Stomach smooth muscle (tissue), 2 donors: ENCODE measurements at regions not wholly inside any gene's neighbourhood (a gene's known extent, or its start where the extent isn't known, plus 50 kb on each side); places are given as distances from the start of the nearest gene placed in this dataset.
"Not testable (repeated sequence)": the region's sequence is repeated elsewhere in the genome, so short reads cannot be mapped to it uniquely, and the experiment has no call there.

Experiments used
- H3K27ac ChIP-seq: one replicate; pipeline ENCODE4 v1.7.0; 2013; ENCODE audit warnings: mild to moderate bottlenecking, low read length, inconsistent platforms
- H3K27me3 ChIP-seq, 2 donors: one replicate each; pipeline ENCODE4 v1.7.0; 2013; ENCODE audit warnings: low read length in 2 of 2; ENCODE audit not compliant: insufficient read depth in 2 of 2, control insufficient read depth in 1 of 2
- H3K36me3 ChIP-seq, 2 donors: one replicate each; pipeline ENCODE4 v1.7.0; 2013; ENCODE audit warnings: low read length in 2 of 2; ENCODE audit not compliant: control insufficient read depth in 2 of 2, insufficient read depth in 2 of 2
- H3K4me1 ChIP-seq: one replicate; pipeline ENCODE4 v1.7.0; 2013; ENCODE audit warnings: low read length; ENCODE audit not compliant: control insufficient read depth, insufficient read depth
- H3K4me3 ChIP-seq, 2 donors: one replicate each; pipeline ENCODE4 v1.7.0; 2013; ENCODE audit warnings: low read length in 2 of 2
- H3K9ac ChIP-seq, 2 donors: one replicate each; pipeline ENCODE4 v1.7.0; 2013; ENCODE audit warnings: low read length in 2 of 2, mild to moderate bottlenecking in 1 of 2
- H3K9me3 ChIP-seq, 2 donors: one replicate each; pipeline ENCODE4 v1.7.0; 2013; ENCODE audit warnings: low read length in 2 of 2; ENCODE audit not compliant: control insufficient read depth in 2 of 2
- donor health status: healthy.
- donor health status: Pancreatic carcinoma.

DNA sequence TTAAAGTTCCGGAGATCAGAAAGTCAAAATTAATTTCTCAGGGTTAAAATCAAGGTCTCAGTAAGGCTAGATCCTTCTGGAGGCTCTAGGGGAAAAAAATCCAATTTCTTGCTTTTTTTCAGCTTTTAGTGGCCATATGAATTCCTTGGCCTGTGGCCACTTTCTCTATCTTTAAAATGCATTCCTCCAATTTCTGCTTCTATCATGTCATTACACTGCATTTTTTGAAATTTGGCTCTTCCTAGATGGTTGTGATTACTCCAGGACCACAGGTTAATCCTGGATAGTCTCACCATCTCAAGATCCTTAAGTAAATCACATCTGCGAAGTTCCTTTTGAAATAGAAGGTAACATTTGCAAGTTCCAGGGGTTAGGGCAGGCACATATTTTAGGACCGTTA, 1294.9 kb upstream of the CITED2 start:
- no peak overlapping the region for H3K9ac ChIP-seq
- no peaks in the 10 kb centered on the region for H3K36me3 ChIP-seq
- H3K4me3 ChIP-seq, result no peak overlapping the region
- no peaks in the 10 kb centered on the region for H3K4me1 ChIP-seq
- no peaks in the 10 kb centered on the region for H3K9me3 ChIP-seq
- no peaks in the 10 kb centered on the region for H3K27me3 ChIP-seq
- no peak overlapping the region for H3K27ac ChIP-seq

DNA sequence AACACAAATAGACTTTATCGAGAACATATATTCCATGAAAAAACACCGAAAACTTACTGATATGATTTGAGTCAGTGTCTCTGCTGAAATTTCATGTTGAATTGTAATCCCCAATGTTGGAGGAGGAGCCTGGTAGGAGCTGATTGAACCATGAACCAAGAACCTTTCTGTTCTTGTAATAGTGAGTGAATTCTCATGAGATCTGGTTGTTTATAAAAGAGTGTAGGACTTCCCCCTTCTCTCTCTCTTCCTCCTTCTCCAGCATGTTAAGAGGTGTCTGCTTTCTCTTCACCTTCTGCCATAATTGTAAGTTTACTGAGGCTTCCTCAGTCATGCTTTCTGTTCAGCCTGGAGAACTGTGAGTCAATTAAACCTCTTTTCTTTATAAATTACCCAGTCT, 1289.3 kb upstream of the CITED2 start:
- H3K9me3 ChIP-seq, result no peaks in the 10 kb centered on the region
- no peak overlapping the region for H3K9ac ChIP-seq
- no peaks in the 10 kb centered on the region for H3K4me1 ChIP-seq
- H3K27me3 ChIP-seq, result no peaks in the 10 kb centered on the region
- H3K36me3 ChIP-seq, result no peaks in the 10 kb centered on the region
- H3K4me3 ChIP-seq, result no peak overlapping the region
- no peak overlapping the region for H3K27ac ChIP-seq

DNA sequence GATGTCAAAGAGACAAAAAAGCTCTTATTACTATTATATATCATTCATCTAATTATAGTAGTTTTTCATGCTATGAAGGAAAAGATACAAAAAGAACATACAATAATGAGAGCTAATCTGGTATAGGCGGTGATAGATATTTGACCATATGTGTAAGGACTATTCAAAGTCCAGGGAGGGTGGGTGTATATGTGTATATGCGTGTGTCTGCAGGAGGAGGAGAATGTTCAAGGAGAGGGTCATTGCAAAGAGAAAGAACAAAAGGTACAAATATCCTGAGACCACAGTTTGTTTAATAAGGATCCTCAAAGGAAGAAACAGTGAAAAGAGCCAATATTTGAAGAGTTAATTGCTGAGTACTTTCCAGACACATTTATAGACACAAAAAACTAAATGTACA, 1288.6 kb upstream of the CITED2 start:
- no peaks in the 10 kb centered on the region for H3K9me3 ChIP-seq
- H3K27me3 ChIP-seq, result no peaks in the 10 kb centered on the region
- H3K27ac ChIP-seq, result no peak overlapping the region
- no peak overlapping the region for H3K9ac ChIP-seq
- no peaks in the 10 kb centered on the region for H3K4me1 ChIP-seq
- no peak overlapping the region for H3K4me3 ChIP-seq
- no peaks in the 10 kb centered on the region for H3K36me3 ChIP-seq

DNA sequence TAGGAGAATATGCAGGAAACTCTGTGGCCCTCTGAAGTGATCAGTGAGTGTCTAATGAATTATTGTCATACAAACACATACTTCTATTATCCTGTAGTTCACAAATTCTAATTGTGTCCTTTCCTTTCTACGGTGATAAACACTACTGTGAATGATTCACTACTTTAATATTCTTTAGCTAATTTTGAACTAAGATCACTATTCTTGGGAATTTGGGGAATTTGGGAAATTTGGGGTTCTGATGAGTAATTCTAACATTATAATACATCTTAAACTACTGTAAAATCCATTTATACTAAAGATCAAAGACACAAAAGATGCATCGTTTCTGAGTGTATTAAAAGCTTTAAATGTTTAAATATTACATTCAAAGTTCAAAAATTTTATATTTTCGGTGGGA, 1287.2 kb upstream of the CITED2 start:
- H3K27me3 ChIP-seq, result no peaks in the 10 kb centered on the region
- H3K27ac ChIP-seq, result no peak overlapping the region
- H3K36me3 ChIP-seq, result no peaks in the 10 kb centered on the region
- H3K9ac ChIP-seq, result no peak overlapping the region
- no peak overlapping the region for H3K4me3 ChIP-seq
- no peaks in the 10 kb centered on the region for H3K4me1 ChIP-seq
- no peaks in the 10 kb centered on the region for H3K9me3 ChIP-seq

DNA sequence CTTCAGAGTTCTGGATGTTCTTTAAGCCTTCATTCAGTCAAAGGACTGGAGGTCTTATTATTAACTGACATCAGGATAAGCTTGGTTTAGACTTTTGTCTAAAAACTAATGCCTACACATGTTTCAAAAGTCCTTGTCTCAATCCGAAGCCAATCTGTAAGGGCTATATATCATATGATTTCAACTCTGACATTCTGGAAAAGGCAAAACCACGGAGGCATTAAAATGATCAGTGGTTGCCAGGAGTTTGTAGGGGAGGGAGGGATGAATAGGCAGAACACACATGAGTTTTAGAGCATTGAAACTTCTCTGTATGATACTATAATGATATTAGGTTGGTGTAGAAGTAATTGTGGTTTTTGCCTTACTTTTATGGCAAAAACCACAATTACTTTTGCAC, 1285.8 kb upstream of the CITED2 start:
- Histone ChIP-seq H3K4me3 (no peak overlapping the region), H3K9me3 (no peaks in the 10 kb centered on the region), H3K27me3 (no peaks in the 10 kb centered on the region), H3K9ac (no peak overlapping the region), H3K27ac (no peak overlapping the region), H3K4me1 (no peaks in the 10 kb centered on the region), H3K36me3 (no peaks in the 10 kb centered on the region)

DNA sequence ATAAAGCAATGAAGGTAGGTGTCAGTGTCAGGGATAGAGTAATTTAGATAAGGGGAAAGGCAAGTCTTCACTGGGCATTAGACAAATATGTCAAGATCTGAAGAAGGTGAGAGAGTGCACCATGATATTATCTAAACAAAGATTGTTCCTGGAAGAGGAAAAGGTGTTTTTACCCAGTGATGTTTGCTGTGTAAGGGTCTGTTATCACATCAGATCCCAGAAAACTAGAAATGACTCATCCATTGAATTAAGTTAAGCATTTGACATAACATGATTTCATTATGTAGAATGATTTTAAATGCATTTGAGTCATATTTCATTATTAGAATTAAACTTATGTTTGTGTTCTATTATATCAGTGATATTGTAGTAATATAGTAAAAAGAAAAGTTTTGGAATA, 1279.5 kb upstream of the CITED2 start:
- Histone ChIP-seq H3K27me3 (no peaks in the 10 kb centered on the region), H3K9me3 (no peaks in the 10 kb centered on the region), H3K4me1 (no peaks in the 10 kb centered on the region), H3K27ac (no peak overlapping the region), H3K9ac (no peak overlapping the region), H3K36me3 (no peaks in the 10 kb centered on the region), H3K4me3 (no peak overlapping the region)

DNA sequence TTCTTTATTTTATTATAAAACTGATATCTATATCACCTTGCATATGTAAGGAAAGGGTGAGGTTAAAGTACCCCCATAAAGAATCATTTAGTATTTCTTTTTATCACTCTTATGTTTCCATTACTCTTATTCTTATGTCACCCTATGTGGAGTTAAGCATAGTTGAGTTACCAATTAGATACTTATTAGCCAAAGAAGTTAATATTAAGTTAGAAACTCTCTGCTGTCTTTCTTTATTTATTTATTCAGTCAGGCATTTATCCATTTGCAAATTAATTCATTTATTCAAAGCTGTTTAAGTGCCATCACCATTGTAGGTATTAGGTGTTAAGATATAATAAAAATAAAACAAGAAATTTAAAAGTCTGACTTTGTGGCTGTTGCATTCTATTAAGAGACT, 1279.1 kb upstream of the CITED2 start:
- H3K4me1 ChIP-seq, result no peaks in the 10 kb centered on the region
- no peaks in the 10 kb centered on the region for H3K27me3 ChIP-seq
- H3K9ac ChIP-seq, result no peak overlapping the region
- H3K4me3 ChIP-seq, result no peak overlapping the region
- no peaks in the 10 kb centered on the region for H3K36me3 ChIP-seq
- H3K27ac ChIP-seq, result no peak overlapping the region
- no peaks in the 10 kb centered on the region for H3K9me3 ChIP-seq

DNA sequence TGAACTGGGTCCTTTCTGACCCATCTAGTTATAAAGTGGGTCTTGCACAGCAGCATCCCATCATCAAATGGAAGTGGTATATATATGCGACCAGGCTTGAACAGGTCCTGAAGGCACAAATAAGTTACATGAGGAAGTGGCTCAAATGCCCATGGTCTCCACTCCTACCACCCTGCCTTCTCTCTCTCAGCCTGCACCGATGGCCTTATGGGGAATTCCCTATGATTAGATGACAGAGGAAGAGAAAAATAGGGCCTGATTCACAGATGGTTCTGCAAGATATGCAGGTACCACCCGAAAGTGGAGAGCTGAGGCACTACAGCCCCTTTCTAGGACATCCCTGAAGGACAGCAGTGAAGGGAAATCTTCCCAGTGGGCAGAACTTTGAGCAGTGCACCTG, 1275.1 kb upstream of the CITED2 start:
- not testable (repeated sequence) for H3K4me3 ChIP-seq, H3K36me3 ChIP-seq, H3K9me3 ChIP-seq, H3K27ac ChIP-seq, H3K9ac ChIP-seq, H3K4me1 ChIP-seq, H3K27me3 ChIP-seq

DNA sequence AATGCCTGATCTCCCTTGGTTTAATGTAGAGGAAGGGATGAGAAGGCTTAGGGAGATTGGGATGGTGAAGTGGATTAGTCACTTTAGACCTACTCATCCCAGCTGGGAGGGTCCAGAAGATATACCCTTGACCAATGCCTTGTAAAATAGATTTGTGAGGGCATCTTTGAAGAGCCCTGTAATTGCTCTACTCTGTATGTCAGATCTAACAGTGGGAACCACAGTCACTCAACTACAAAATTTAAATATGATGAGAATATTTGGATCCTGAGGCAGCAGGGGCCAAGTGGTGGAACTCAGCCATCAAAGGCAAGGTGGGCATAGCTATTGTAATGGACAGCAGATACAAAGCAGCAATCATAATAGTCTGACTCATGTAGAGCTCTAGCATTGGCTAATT, 1272.9 kb upstream of the CITED2 start:
- H3K9me3 ChIP-seq, H3K9ac ChIP-seq, H3K4me1 ChIP-seq, H3K4me3 ChIP-seq, H3K36me3 ChIP-seq, H3K27ac ChIP-seq, H3K27me3 ChIP-seq: not testable (repeated sequence)

DNA sequence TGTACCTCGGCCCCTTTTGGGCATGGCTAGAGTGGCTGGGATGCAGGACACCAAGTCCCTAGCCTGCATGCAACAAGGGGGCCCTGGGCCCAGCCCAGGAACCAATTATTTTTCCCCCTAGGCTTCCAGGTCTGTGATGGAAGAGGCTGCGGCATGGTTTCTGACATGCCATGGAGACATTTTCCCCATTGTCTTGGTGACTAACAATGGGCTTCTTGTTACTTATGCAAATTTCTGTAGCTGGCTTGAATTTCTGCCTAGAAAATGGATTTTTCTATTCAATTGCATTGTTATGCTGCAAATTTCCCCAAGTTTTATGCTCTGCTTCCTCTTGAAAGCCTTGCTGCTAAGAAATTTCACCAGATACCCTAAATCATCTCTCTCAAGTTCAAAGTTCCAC, 1269.6 kb upstream of the CITED2 start:
- H3K4me1 ChIP-seq, result no peaks in the 10 kb centered on the region
- H3K36me3 ChIP-seq, result no peaks in the 10 kb centered on the region
- H3K4me3 ChIP-seq, result no peak overlapping the region

DNA sequence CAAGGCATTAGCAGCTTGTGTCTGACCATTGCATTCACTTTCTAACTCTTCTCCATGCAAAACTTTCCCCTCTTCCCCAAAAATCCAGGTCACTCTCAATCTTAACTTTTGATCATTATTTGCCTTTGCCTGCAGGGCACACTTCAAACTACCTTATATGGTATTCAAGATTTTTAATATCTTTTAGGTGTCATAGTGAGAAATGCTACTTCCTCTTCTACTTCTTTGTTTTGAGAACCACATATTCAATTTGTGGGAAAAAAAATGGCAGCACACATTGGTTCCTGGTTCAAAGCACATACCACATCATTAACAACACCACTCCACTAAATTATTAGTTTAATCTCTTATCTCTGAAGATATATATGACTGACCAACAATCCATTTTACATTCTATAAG, 1267.0 kb upstream of the CITED2 start:
- Histone ChIP-seq H3K36me3 (no peaks in the 10 kb centered on the region), H3K4me1 (peaks cover 5% of the 10 kb centered on the region), H3K27me3 (no peaks in the 10 kb centered on the region), H3K27ac (no peak overlapping the region), H3K4me3 (no peak overlapping the region), H3K9ac (no peak overlapping the region), H3K9me3 (no peaks in the 10 kb centered on the region)

More for the DNA sequence above, 1269.6 kb upstream of the CITED2 start:
- Histone ChIP-seq H3K27me3 (no peaks in the 10 kb centered on the region), H3K9me3 (peaks cover 7 to 10% of the 10 kb centered on the region in 2 donors), H3K27ac (no peak overlapping the region), H3K9ac (no peak overlapping the region)
